A673 (cell line): ENCODE measurements at regions not wholly inside any gene's neighbourhood (a gene's known extent, or its start where the extent isn't known, plus 50 kb on each side); places are given as distances from the start of the nearest gene placed in this dataset.

ENCODE experiments used
- BruUV-seq: library from RNA; stranded (reverse); fragments of 400-500 nt; replicated peaks from 2 replicates; lab custom pipeline; 2021; lab: Mats Ljungman, UMichigan
- CTCF ChIA-PET: fragments of 300-600 bp; sonication (Branson Sonifier 250); formaldehyde crosslinking; loops from one replicate; lab custom pipeline; 2022; ENCODE audit warnings: antibody characterized with exemption; lab: Charles Lee
- POLR2A ChIA-PET: fragments of 300-600 bp; sonication (Branson Sonifier 250); formaldehyde crosslinking; loops from one replicate; lab custom pipeline; 2022; ENCODE audit warnings: antibody characterized with exemption; ENCODE audit not compliant: low non-redundant PET; lab: Charles Lee
- DNase-seq: peaks from one replicate; pipeline ENCODE4 v3.0.0-alpha.2; 2015; ENCODE audit warnings: low spot score
- H3K27ac ChIP-seq: fragments of 200-600 bp; sonication (generic); 2 replicates; pipeline ENCODE4 v1.5.1; 2016; ENCODE audit warnings: mixed run types, low read depth, mild to moderate bottlenecking, mixed read lengths, antibody characterized with exemption, low read length; ENCODE audit not compliant: poor library complexity, severe bottlenecking
- H3K27me3 ChIP-seq: fragments of 200-600 bp; sonication (generic); replicated peaks from 2 replicates; pipeline ENCODE4 v1.6.1; 2017; ENCODE audit warnings: mixed run types, low read depth, mild to moderate bottlenecking, mixed read lengths, antibody characterized with exemption, low read length; ENCODE audit not compliant: insufficient read depth, poor library complexity
- H3K36me3 ChIP-seq: fragments of 200-600 bp; sonication (generic); 2 replicates; pipeline ENCODE4 v1.6.1; 2016; ENCODE audit warnings: mixed run types, mild to moderate bottlenecking, mixed read lengths, antibody characterized with exemption, low read length; ENCODE audit not compliant: insufficient read depth, poor library complexity, severe bottlenecking
- H3K4me1 ChIP-seq: fragments of 200-600 bp; sonication (generic); 2 replicates; pipeline ENCODE4 v1.6.1; 2017; ENCODE audit warnings: mixed run types, mild to moderate bottlenecking, mixed read lengths, antibody characterized with exemption, low read length; ENCODE audit not compliant: insufficient read depth, poor library complexity, severe bottlenecking
- H3K4me3 ChIP-seq: fragments of 200-600 bp; sonication (generic); 2 replicates; pipeline ENCODE4 v1.5.1; 2016; ENCODE audit warnings: low read depth, mixed run types, mild to moderate bottlenecking, mixed read lengths, low read length; ENCODE audit not compliant: poor library complexity, severe bottlenecking
- H3K9me3 ChIP-seq: fragments of 200-600 bp; sonication (generic); 2 replicates; pipeline ENCODE4 v1.6.1; 2016; ENCODE audit warnings: mixed run types, low read depth, mild to moderate bottlenecking, mixed read lengths, antibody characterized with exemption, low read length; ENCODE audit not compliant: poor library complexity, severe bottlenecking
- CTCF ChIP-seq: fragments of 300-800, 200-600 bp; sonication (generic); conservative IDR thresholded peaks from 2 replicates; pipeline ENCODE4 v1.5.1; 2017; ENCODE audit warnings: low read depth, mild to moderate bottlenecking, antibody characterized with exemption, low read length, moderate library complexity, mixed read lengths
- EZH2 ChIP-seq: fragments of 200-600 bp; sonication (generic); IDR thresholded peaks from 2 replicates; pipeline ENCODE4 v1.6.1; 2017; ENCODE audit warnings: borderline replicate concordance, low read depth, mild to moderate bottlenecking, mixed read lengths, antibody characterized with exemption, low read length; ENCODE audit not compliant: poor library complexity, severe bottlenecking
- intact Hi-C: fragments of 100-400 bp; cut with micrococcal nuclease; formaldehyde crosslinking; loops from one replicate; pipeline ENCODE4 v1.10.0; 2022; ENCODE audit not compliant: unreplicated experiment

- Histone ChIP-seq H3K9me3 (no peaks in the 10 kb centered on the region), H3K4me1 (no peaks in the 10 kb centered on the region), H3K27me3 (no peaks in the 10 kb centered on the region), H3K27ac (no peak overlapping the region), H3K36me3 (no peaks in the 10 kb centered on the region), H3K4me3 (no peak overlapping the region)
- intact Hi-C loops = loop anchor here (10.0 kb wide), 1 partner anchor 468 kb away; no protein-coding TSS in a partner anchor
- ChIA-PET CTCF (no interaction called here), POLR2A (no interaction called here)
- no peak for TF ChIP-seq EZH2
- TF ChIP-seq CTCF = no peak
- no TSS peak for BruUV-seq
- no peak for DNase-seq
Measured at GRCh38 chr6:133047065-133047665, 194.0 kb upstream of the EYA4 start.

GRCh38 chr6:133047706-133048105 is 193.5 kb upstream of the EYA4 start:
- CTCF ChIA-PET = no interaction called here
- intact Hi-C loops = loop anchor here (10.0 kb wide), 1 partner anchor 467 kb away; no protein-coding TSS in a partner anchor

GRCh38 chr6:133051240-133051639 is 189.9 kb upstream of the EYA4 start:
- TF ChIP-seq CTCF (no peak), EZH2 (no peak)
- ChIA-PET POLR2A (no interaction called here), CTCF (no interaction called here)
- H3K27ac ChIP-seq = no peak overlapping the region
- H3K36me3 ChIP-seq = no peaks in the 10 kb centered on the region
- H3K4me3 ChIP-seq = no peak overlapping the region
- no peaks in the 10 kb centered on the region for H3K27me3 ChIP-seq
- DNase-seq = no peak
- H3K9me3 ChIP-seq = no peaks in the 10 kb centered on the region
- BruUV-seq = no TSS peak
- intact Hi-C loops = no loop called here
- no peaks in the 10 kb centered on the region for H3K4me1 ChIP-seq

More at GRCh38 chr6:133047706-133048105, 193.5 kb upstream of the EYA4 start:
- Histone ChIP-seq H3K4me1 (no peaks in the 10 kb centered on the region), H3K9me3 (no peaks in the 10 kb centered on the region), H3K27me3 (no peaks in the 10 kb centered on the region), H3K4me3 (no peak overlapping the region), H3K27ac (no peak overlapping the region), H3K36me3 (no peaks in the 10 kb centered on the region)
- no TSS peak for BruUV-seq
- no peak for TF ChIP-seq CTCF
- no peak for TF ChIP-seq EZH2
- POLR2A ChIA-PET = no interaction called here
- no peak for DNase-seq
